NT2/D1 (cell line): ENCODE measurements at regions not wholly inside any gene's neighbourhood (a gene's known extent, or its start where the extent isn't known, plus 50 kb on each side); places are given as distances from the start of the nearest gene placed in this dataset.

Experiments used
- DNase-seq: peaks from one replicate; pipeline ENCODE4 v3.0.0-alpha.2; 2011; ENCODE audit warnings: low read depth, low spot score
- H3K27me3 ChIP-seq: 2 replicates; pipeline ENCODE4 v1.6.0; 2011; ENCODE audit warnings: mild to moderate bottlenecking; ENCODE audit not compliant: insufficient read length, insufficient read depth
- H3K36me3 ChIP-seq: 2 replicates; pipeline ENCODE4 v1.6.1; 2011; ENCODE audit warnings: mild to moderate bottlenecking, low read length, mixed read lengths; ENCODE audit not compliant: insufficient read depth, insufficient read length
- H3K4me1 ChIP-seq: 2 replicates; pipeline ENCODE4 v1.5.1; 2011; ENCODE audit not compliant: insufficient read depth, insufficient read length
- H3K4me3 ChIP-seq: 2 replicates; pipeline ENCODE4 v1.5.1; 2011; ENCODE audit warnings: low read depth; ENCODE audit not compliant: insufficient read length
- H3K9ac ChIP-seq: 2 replicates; pipeline ENCODE4 v1.6.0; 2011; ENCODE audit warnings: low read depth; ENCODE audit not compliant: insufficient read length
- H3K9me3 ChIP-seq: 2 replicates; pipeline ENCODE4 v1.5.1; 2011; ENCODE audit warnings: mild to moderate bottlenecking, low read length; ENCODE audit not compliant: insufficient read depth
- SUZ12 ChIP-seq: IDR thresholded peaks from 2 replicates; pipeline ENCODE4 v1.6.1; 2011; ENCODE audit not compliant: insufficient read length, insufficient read depth; ENCODE audit errors: extremely low read depth
- YY1 ChIP-seq: IDR thresholded peaks from 2 replicates; pipeline ENCODE4 v1.6.1; 2011; ENCODE audit not compliant: insufficient read length, insufficient read depth
- ZNF274 ChIP-seq: IDR thresholded peaks from 2 replicates; pipeline ENCODE4 v1.6.1; 2011; ENCODE audit warnings: mild to moderate bottlenecking, low read depth, low read length

DNA sequence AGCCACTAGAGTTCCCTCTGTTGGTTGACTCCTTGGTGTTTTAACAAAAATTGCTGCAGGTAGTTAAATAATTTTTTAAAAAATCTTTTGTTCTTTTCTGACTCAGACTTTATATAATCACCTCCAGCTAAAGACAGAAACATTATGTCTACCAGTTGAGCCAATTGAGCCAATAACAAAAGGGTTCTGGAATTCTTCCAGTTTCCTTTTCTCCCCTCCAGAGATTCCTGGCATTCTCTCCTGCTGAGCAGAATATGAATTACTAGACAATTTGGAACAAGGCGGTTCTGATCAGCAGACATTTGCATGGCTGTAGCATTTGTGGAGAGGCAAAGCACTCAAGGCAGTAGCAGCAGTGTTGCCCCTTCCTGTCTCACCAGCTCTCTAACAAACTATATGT is 144.0 kb upstream of the SLC35B3 start:
- H3K4me1 ChIP-seq, result no peaks in the 10 kb centered on the region
- H3K27me3 ChIP-seq, result no peaks in the 10 kb centered on the region
- no peaks in the 10 kb centered on the region for H3K36me3 ChIP-seq
- H3K9me3 ChIP-seq, result no peaks in the 10 kb centered on the region
- DNase-seq, result no peak
- H3K4me3 ChIP-seq, result no peak overlapping the region
- no peak overlapping the region for H3K9ac ChIP-seq
- TF ChIP-seq SUZ12 (no peak), ZNF274 (no peak), YY1 (no peak)

DNA sequence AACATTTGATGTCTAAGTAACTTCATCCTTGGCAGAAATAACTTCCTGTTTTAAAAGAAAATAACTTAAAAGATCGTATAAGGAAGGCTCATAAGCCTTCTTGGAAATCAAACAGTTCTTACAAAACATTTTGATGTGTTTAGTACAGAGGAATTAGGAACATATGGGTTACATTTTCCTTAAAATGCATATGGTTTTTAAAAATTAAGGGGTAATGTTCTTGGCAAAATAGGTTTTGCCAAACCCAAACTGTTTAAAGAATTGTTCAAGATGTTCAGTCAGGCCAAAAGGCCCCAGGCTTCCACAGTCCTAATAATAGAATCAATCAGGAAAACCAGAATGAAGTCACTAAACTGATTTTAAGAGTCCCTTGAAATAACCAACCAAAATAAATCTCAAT is 142.7 kb upstream of the SLC35B3 start:
- TF ChIP-seq ZNF274 (no peak), SUZ12 (no peak), YY1 (no peak)
- no peaks in the 10 kb centered on the region for H3K36me3 ChIP-seq
- H3K4me3 ChIP-seq, result no peak overlapping the region
- no peak for DNase-seq
- H3K9me3 ChIP-seq, result no peaks in the 10 kb centered on the region
- H3K27me3 ChIP-seq, result no peaks in the 10 kb centered on the region
- no peak overlapping the region for H3K9ac ChIP-seq
- H3K4me1 ChIP-seq, result no peaks in the 10 kb centered on the region

DNA sequence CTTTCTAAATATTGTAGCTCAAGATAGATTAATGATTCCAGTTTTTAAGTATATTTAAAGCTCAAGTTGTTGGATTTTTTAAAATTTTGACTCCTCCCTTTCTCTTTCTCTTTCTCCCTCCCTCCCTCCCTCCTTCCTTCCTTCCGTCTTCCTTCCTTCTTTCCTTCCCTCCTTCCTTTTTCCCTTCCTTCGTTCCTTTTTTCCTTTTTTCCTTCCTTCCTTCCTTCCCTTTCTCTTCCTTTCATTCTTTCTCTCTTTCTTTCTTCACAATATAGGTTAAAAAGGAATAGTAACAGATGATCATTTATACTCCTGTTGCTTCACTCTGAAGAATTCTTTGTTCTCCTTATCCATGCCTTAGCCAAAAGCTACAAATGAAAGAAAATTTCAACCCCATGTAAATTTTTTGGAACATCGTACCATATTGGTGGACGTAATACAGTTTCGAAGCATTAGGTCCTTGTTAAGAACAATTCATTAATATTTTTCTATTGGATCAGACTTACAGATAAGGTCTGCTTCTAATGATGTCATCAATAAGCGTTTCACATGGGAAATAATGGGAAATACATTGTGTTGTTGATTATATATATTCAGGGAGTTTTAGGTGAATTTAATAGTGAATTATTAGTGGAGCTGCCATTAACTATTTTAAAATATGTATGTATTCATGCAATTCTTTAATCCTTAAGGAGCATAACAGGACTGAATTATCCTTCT is 139.6 kb upstream of the SLC35B3 start:
- Histone ChIP-seq H3K4me1 (no peaks in the 10 kb centered on the region), H3K36me3 (no peaks in the 10 kb centered on the region), H3K9me3 (no peaks in the 10 kb centered on the region), H3K4me3 (no peak overlapping the region), H3K27me3 (no peaks in the 10 kb centered on the region), H3K9ac (no peak overlapping the region)
- no peak for TF ChIP-seq SUZ12
- TF ChIP-seq YY1, result no peak
- no peak for TF ChIP-seq ZNF274
- DNase-seq, result no peak

DNA sequence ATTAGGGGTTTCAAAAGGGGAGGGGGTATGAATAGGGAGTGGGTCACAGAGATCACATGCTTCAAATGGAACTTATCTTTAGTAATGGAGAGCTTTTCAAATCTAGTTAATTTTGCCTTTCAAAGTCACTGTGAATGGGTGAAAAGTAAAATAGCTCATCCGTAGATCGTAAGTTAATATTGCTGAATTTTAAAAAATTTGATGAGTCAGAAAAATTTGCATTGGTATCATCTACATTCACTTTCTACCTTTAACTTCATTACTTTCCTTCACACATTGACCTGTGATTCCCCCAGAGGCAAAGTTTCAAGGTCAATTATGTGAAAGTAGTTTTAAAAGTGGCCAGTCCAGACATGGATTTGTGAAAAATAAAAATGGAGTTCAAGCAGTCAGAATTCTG is 139.0 kb upstream of the SLC35B3 start:
- DNase-seq, result no peak
- Histone ChIP-seq H3K9ac (no peak overlapping the region), H3K4me1 (no peaks in the 10 kb centered on the region), H3K36me3 (no peaks in the 10 kb centered on the region), H3K27me3 (no peaks in the 10 kb centered on the region), H3K4me3 (no peak overlapping the region), H3K9me3 (no peaks in the 10 kb centered on the region)
- TF ChIP-seq YY1 (no peak), SUZ12 (no peak), ZNF274 (no peak)

DNA sequence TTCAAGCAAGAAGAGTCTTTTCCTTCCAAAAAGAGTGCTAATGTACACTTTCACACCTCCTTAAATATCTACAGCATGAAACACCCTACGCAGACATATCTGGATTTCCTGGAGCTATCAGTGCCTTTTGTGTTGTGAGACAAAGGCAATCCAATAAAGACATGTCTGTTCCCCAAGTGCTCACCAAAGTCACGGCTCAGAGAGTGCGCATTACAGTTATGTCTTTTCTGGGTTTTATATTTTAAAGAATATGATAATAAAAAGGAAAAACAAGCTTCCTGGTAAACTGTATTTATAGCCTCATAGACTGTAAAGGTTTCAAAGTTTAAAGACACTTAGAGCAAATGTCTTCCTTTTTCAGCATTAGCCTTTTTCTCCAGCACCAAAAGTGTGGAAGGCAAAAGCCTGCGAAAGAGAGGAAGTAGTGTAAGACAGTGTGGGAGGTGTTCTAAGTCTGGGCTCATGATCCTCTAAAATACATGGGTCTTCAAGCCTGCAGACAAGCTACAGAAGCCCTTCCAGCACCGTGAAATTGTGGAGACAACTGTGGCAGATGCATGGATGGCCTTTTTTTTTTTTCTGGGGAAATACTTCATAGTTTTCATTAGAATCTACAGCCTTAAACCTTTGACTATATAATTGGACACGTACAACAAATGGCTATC is 135.0 kb upstream of the SLC35B3 start:
- H3K4me3 ChIP-seq, result no peak overlapping the region
- H3K9ac ChIP-seq, result no peak overlapping the region
- no peaks in the 10 kb centered on the region for H3K27me3 ChIP-seq
- TF ChIP-seq ZNF274, result no peak
- TF ChIP-seq YY1, result no peak
- TF ChIP-seq SUZ12, result no peak
- H3K9me3 ChIP-seq, result no peaks in the 10 kb centered on the region
- no peak for DNase-seq
- no peaks in the 10 kb centered on the region for H3K4me1 ChIP-seq
- no peaks in the 10 kb centered on the region for H3K36me3 ChIP-seq

DNA sequence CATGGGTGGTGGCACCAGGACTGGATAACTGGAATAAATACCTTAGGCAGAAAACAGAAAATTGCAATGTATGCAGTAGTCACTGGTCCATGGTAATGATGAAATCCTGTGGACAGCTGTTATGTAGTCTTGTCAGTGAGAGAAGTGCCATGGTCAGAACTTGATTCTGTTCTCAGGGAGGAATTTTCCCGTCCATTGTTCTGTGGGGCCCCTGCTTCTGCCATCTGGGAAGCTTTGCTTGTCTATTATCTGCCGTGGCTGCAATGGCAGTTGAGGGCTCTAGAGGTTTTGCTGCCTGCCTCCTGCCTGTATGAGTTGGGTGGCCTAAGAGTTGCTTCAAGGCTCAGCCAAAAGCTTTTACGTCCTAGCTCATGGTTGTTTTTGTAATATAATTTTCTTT is 126.8 kb upstream of the SLC35B3 start:
- no peak for DNase-seq
- no peak overlapping the region for H3K4me3 ChIP-seq
- H3K36me3 ChIP-seq, result no peaks in the 10 kb centered on the region
- no peaks in the 10 kb centered on the region for H3K27me3 ChIP-seq
- TF ChIP-seq SUZ12, result no peak
- TF ChIP-seq YY1, result no peak
- no peak for TF ChIP-seq ZNF274
- no peak overlapping the region for H3K9ac ChIP-seq
- no peaks in the 10 kb centered on the region for H3K4me1 ChIP-seq
- H3K9me3 ChIP-seq, result no peaks in the 10 kb centered on the region

DNA sequence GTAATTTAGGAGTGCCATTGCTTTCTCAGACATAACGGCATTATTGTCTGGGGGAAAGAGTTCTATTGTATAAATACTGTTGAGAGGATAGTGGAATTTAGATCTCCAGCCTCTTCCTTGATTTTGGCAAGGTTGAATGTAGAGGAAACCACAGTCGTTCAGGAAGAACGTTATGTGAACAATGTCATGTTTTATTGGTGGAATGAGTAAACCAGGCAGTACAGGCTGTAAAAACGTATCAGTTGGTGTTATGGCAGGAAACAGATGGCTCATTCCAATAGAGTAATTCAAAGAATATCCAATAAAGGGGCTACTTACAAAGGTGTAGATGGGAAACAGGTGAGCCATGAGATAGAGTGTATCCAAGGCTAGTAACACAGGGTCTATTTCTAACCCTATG is 123.6 kb upstream of the SLC35B3 start:
- Histone ChIP-seq H3K4me3 (no peak overlapping the region), H3K9ac (no peak overlapping the region), H3K27me3 (no peaks in the 10 kb centered on the region), H3K36me3 (no peaks in the 10 kb centered on the region), H3K4me1 (no peaks in the 10 kb centered on the region), H3K9me3 (no peaks in the 10 kb centered on the region)
- no peak for DNase-seq
- TF ChIP-seq YY1 (no peak), ZNF274 (no peak), SUZ12 (no peak)
